ENCODE measurements at regions not wholly inside any gene's neighbourhood (a gene's known extent, or its start where the extent isn't known, plus 50 kb on each side); places are given as distances from the start of the nearest gene placed in this dataset.

- no peaks in the 10 kb centered on the region for H3K27me3 Mint-ChIP-seq (ENCODE audit: unreplicated experiment)
- no TSS peak for BruUV-seq (replicated peaks)
- no peak overlapping the region for H3K27ac Mint-ChIP-seq (ENCODE audit: unreplicated experiment)
- intact Hi-C loops (cut with micrococcal nuclease; ENCODE audit: unreplicated experiment) = no loop called here
- H3K4me3 Mint-ChIP-seq (ENCODE audit: low read depth, unreplicated experiment) = no peak overlapping the region
- DNase-seq = no peak
- no peak for TF ChIP-seq CTCF (IDR thresholded peaks at IDR 0.05; ENCODE audit: unreplicated experiment)
- H3K9me3 Mint-ChIP-seq (ENCODE audit: low read depth, unreplicated experiment) = no peaks in the 10 kb centered on the region
- H3K36me3 Mint-ChIP-seq (ENCODE audit: insufficient read depth, unreplicated experiment) = no peaks in the 10 kb centered on the region
- CTCF ChIA-PET = no interaction called here
- H3K4me1 Mint-ChIP-seq (ENCODE audit: low read depth, unreplicated experiment) = no peaks in the 10 kb centered on the region
Measured at GRCh38 chrX:36436361-36436760, 516.8 kb downstream of the CFAP47 start.

- DNase-seq = no peak
- no TSS peak for BruUV-seq (replicated peaks)
- Mint-ChIP-seq H3K4me3 (ENCODE audit: low read depth, unreplicated experiment) (no peak overlapping the region), H3K36me3 (ENCODE audit: insufficient read depth, unreplicated experiment) (no peaks in the 10 kb centered on the region), H3K27me3 (ENCODE audit: unreplicated experiment) (no peaks in the 10 kb centered on the region), H3K9me3 (ENCODE audit: low read depth, unreplicated experiment) (no peaks in the 10 kb centered on the region), H3K27ac (ENCODE audit: unreplicated experiment) (no peak overlapping the region), H3K4me1 (ENCODE audit: low read depth, unreplicated experiment) (no peaks in the 10 kb centered on the region)
- CTCF ChIA-PET = no interaction called here
- no peak for TF ChIP-seq CTCF (IDR thresholded peaks at IDR 0.05; ENCODE audit: unreplicated experiment)
- intact Hi-C loops (cut with micrococcal nuclease; ENCODE audit: unreplicated experiment) = no loop called here
Measured at GRCh38 chrX:36443007-36443406, 523.5 kb downstream of the CFAP47 start.

- Mint-ChIP-seq H3K4me1 (ENCODE audit: low read depth, unreplicated experiment) (no peaks in the 10 kb centered on the region), H3K4me3 (ENCODE audit: low read depth, unreplicated experiment) (no peak overlapping the region), H3K9me3 (ENCODE audit: low read depth, unreplicated experiment) (no peaks in the 10 kb centered on the region), H3K27ac (ENCODE audit: unreplicated experiment) (no peak overlapping the region), H3K36me3 (ENCODE audit: insufficient read depth, unreplicated experiment) (no peaks in the 10 kb centered on the region), H3K27me3 (ENCODE audit: unreplicated experiment) (no peaks in the 10 kb centered on the region)
- CTCF ChIA-PET = no interaction called here
- no peak for DNase-seq
- BruUV-seq (replicated peaks) = no TSS peak
- TF ChIP-seq CTCF (IDR thresholded peaks at IDR 0.05; ENCODE audit: unreplicated experiment) = no peak
- intact Hi-C loops (cut with micrococcal nuclease; ENCODE audit: unreplicated experiment) = no loop called here
Measured at GRCh38 chrX:36445566-36445965, 526.0 kb downstream of the CFAP47 start.

- no peak overlapping the region for H3K27ac Mint-ChIP-seq (ENCODE audit: unreplicated experiment)
- DNase-seq = no peak
- CTCF ChIA-PET = interaction anchor here (0.7 kb wide), 1 partner anchor 576 kb away, joined by 5 read pairs; no protein-coding TSS in a partner anchor
- no peaks in the 10 kb centered on the region for H3K27me3 Mint-ChIP-seq (ENCODE audit: unreplicated experiment)
- intact Hi-C loops (cut with micrococcal nuclease; ENCODE audit: unreplicated experiment) = no loop called here
- no peak for TF ChIP-seq CTCF (IDR thresholded peaks at IDR 0.05; ENCODE audit: unreplicated experiment)
- no TSS peak for BruUV-seq (replicated peaks)
- H3K36me3 Mint-ChIP-seq (ENCODE audit: insufficient read depth, unreplicated experiment) = no peaks in the 10 kb centered on the region
- H3K4me3 Mint-ChIP-seq (ENCODE audit: low read depth, unreplicated experiment) = no peak overlapping the region
- no peaks in the 10 kb centered on the region for H3K4me1 Mint-ChIP-seq (ENCODE audit: low read depth, unreplicated experiment)
- peaks cover 2% of the 10 kb centered on the region for H3K9me3 Mint-ChIP-seq (ENCODE audit: low read depth, unreplicated experiment)
Measured at GRCh38 chrX:36462142-36462541, 542.6 kb downstream of the CFAP47 start.

All from Calu3 (cell line).